DND-41 (cell line): ENCODE measurements at regions not wholly inside any gene's neighbourhood (a gene's known extent, or its start where the extent isn't known, plus 50 kb on each side); places are given as distances from the start of the nearest gene placed in this dataset.
A peak's percentile ranks its signal among the peaks of the same experiment; 100 is the strongest.

Experiments
- ATAC-seq: fragments of 200-7000 bp; cut with Tn5 transposase; 3 replicates; pipeline ENCODE4 v1.9.1; 2021; ENCODE audit warnings: low read depth; ENCODE audit not compliant: insufficient read depth
- DNase-seq: peaks from one replicate; pipeline ENCODE4 v3.0.0-alpha.2; 2020
- H2AFZ ChIP-seq: 2 replicates; pipeline ENCODE4 v1.6.0; 2012; ENCODE audit warnings: low read depth, low read length
- H3K27ac ChIP-seq: 2 replicates; pipeline ENCODE4 v1.5.1; 2012; ENCODE audit warnings: low read length, inconsistent platforms
- H3K27me3 ChIP-seq: fragments of 200-600 bp; sonication (generic); 2 replicates; pipeline ENCODE4 v1.6.0; 2012; ENCODE audit warnings: low read length, mild to moderate bottlenecking, inconsistent platforms; ENCODE audit not compliant: insufficient read depth, poor library complexity
- H3K36me3 ChIP-seq: 2 replicates; pipeline ENCODE4 v1.5.1; 2012; ENCODE audit warnings: low read length, inconsistent platforms; ENCODE audit not compliant: insufficient read depth
- H3K4me1 ChIP-seq: 2 replicates; pipeline ENCODE4 v1.5.1; 2012; ENCODE audit warnings: mild to moderate bottlenecking, low read length; ENCODE audit not compliant: insufficient read depth
- H3K4me2 ChIP-seq: 2 replicates; pipeline ENCODE4 v1.6.0; 2012; ENCODE audit warnings: mild to moderate bottlenecking, moderate library complexity, low read length, inconsistent platforms; ENCODE audit not compliant: insufficient read depth
- H3K4me3 ChIP-seq, 2 experiments: fragments of 200-600 bp in 1 of 2; shearing (Covaris generic) in 1 of 2; 2 replicates each; pipeline ENCODE4 v1.5.1; 2012 to 2016; ENCODE audit warnings: inconsistent platforms in 2 of 2, low read length in 2 of 2, mild to moderate bottlenecking in 2 of 2, low read depth in 1 of 2, moderate library complexity in 1 of 2
- H3K79me2 ChIP-seq: 2 replicates; pipeline ENCODE4 v1.6.0; 2012; ENCODE audit warnings: low read length, inconsistent platforms; ENCODE audit not compliant: insufficient read depth
- H3K9ac ChIP-seq: 2 replicates; pipeline ENCODE4 v1.6.0; 2012; ENCODE audit warnings: low read depth, mild to moderate bottlenecking, inconsistent platforms, low read length, moderate library complexity
- H3K9me3 ChIP-seq: 2 replicates; pipeline ENCODE4 v1.5.1; 2012; ENCODE audit warnings: low read length, moderate library complexity, mild to moderate bottlenecking, inconsistent platforms; ENCODE audit not compliant: insufficient read depth, severe bottlenecking
- H4K20me1 ChIP-seq: 2 replicates; pipeline ENCODE4 v1.6.0; 2012; ENCODE audit warnings: low read length; ENCODE audit not compliant: insufficient read depth
- EZH2 ChIP-seq: IDR thresholded peaks from 3 replicates; pipeline ENCODE4 v1.6.1; 2012; ENCODE audit warnings: borderline replicate concordance, low read depth, mild to moderate bottlenecking, moderate library complexity, low read length, inconsistent platforms; ENCODE audit not compliant: severe bottlenecking
- TF ChIP-seq, protein P1 (sequence below): IDR thresholded peaks from 2 replicates; pipeline ENCODE4 v1.5.1; 2012; ENCODE audit warnings: borderline replicate concordance, low read length, moderate library complexity, mild to moderate bottlenecking; ENCODE audit not compliant: poor library complexity, severe bottlenecking; ENCODE audit errors: extremely low read depth

DNA sequence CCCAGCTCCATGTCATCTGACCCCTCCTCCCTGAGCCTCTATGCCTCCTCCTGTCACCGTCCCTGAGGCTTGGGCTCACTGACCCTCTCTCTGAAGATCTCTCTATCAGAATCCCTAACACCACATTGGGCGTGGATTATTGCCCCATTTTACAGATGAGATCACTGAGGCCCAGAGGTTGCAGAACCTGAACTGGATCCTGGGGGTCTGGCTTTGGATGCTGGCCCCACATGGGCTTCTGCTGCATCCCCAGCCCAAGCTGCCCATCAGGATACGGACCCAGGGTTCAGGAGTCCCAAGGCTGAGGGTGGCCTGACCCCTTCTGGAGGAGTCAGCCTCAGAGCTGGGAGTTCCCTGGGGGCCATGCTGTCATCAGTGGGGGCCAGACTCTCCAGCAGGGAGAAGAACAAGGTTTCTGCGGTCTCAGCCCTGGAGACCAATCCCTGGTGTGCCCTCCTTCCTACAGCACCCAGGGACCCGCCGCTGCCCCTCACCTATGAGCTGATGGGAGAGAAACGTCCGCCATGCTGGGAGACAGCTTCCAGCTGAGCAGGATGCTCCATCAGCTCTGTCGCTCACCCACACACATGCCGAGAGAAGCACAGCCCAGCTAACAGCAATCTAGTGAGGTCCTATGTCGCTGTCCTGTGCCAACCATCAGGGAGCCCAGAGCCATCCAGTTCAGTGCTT, 273.1 kb downstream of the UACA start:
- Histone ChIP-seq H3K4me3 (no peak overlapping the region), H3K36me3 (no peaks in the 10 kb centered on the region), H3K9me3 (no peaks in the 10 kb centered on the region), H3K79me2 (no peaks in the 10 kb centered on the region), H2AFZ (no peak overlapping the region), H3K27me3 (peaks cover 33% of the 10 kb centered on the region), H4K20me1 (peaks cover 57% of the 10 kb centered on the region), H3K4me2 (no peak overlapping the region), H3K27ac (no peak overlapping the region), H3K4me1 (peaks cover 37% of the 10 kb centered on the region), H3K9ac (no peak overlapping the region)
- TF ChIP-seq, protein P1, sequence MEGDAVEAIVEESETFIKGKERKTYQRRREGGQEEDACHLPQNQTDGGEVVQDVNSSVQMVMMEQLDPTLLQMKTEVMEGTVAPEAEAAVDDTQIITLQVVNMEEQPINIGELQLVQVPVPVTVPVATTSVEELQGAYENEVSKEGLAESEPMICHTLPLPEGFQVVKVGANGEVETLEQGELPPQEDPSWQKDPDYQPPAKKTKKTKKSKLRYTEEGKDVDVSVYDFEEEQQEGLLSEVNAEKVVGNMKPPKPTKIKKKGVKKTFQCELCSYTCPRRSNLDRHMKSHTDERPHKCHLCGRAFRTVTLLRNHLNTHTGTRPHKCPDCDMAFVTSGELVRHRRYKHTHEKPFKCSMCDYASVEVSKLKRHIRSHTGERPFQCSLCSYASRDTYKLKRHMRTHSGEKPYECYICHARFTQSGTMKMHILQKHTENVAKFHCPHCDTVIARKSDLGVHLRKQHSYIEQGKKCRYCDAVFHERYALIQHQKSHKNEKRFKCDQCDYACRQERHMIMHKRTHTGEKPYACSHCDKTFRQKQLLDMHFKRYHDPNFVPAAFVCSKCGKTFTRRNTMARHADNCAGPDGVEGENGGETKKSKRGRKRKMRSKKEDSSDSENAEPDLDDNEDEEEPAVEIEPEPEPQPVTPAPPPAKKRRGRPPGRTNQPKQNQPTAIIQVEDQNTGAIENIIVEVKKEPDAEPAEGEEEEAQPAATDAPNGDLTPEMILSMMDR, result no peak
- TF ChIP-seq EZH2, result no peak
- no peak for DNase-seq
- ATAC-seq, result no peak

DNA sequence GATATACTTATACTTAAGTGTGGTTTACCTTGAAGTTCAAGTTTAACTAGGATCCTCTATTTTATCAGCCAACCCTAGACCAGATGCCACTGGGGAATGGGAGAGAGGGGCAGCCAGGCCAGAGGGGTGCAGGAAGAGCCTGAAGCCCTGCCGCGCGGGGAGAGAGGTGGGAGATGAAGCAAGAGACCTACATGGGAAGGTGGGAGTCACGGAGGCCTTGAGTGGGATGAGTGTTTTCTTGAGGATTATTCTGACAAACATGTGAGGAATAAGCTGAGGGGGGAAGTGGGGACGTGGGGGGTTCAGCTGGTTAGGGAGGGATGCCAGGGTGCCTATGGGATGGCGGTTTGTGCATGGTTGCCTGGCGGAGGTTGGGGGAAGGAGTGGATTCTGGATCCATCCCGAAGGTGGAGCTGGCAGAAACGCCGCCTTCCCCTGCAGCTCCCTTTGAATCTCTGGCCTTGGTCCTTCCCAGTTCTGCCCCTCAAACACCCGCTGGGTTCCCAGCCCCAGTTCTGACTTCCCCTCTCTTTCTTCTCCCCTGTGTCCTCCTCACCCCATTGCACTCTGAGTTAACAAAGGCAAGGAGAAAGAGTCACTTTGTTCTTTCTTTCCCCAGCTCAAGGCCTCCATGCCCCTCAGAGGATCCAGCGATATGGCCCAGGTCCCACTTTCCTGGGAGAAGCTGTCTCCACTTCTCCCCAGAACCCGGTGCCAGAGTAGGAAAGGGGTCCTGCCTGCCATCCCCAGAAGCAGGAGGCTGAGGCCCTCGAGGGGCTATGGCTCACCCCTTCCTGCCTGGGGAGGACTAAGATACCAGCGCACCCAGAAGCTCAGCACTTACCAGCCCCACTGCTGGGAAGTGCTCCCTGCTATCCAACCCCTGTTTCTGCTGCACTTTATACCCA, 274.2 kb downstream of the UACA start:
- Histone ChIP-seq H3K9me3 (no peaks in the 10 kb centered on the region), H3K9ac (no peak overlapping the region), H4K20me1 (peaks cover 52% of the 10 kb centered on the region), H3K4me3 (no peak overlapping the region), H3K36me3 (no peaks in the 10 kb centered on the region), H3K4me1 (peaks cover 37% of the 10 kb centered on the region), H3K4me2 (no peak overlapping the region), H3K27me3 (peaks cover 38% of the 10 kb centered on the region), H3K79me2 (no peaks in the 10 kb centered on the region), H3K27ac (no peak overlapping the region), H2AFZ (no peak overlapping the region)
- DNase-seq (no peak), ATAC-seq (no peak)
- TF ChIP-seq, protein P1, result no peak
- TF ChIP-seq EZH2, result no peak

DNA sequence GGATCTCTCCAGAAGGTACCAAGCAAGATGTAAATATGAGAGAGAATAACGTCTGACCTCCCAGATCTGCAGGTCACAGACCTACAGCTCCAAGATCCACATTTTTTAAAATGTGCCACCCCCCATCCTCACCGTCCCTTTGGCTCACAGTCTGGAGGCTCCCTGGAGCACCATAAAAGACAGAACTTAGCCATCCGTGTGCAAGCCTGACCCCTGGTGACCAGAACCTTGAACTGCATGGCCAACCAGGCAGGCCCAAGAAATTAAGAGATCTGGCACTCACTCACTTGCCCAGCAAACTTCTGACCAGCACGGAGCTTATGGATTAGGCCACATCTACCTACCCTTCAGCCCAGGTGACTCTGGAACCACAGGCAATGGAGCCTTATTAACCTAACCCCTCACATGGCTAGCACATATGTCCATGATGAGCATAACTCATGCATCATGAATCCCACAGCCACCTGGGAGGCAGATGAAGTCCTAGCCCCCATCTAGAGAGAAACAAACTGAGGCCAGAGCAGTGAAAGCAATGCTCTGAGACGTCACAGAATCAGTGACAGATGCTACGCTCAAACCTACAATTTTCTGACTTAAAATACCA, 275.3 kb downstream of the UACA start:
- H3K36me3 ChIP-seq, result no peaks in the 10 kb centered on the region
- TF ChIP-seq, protein P1, result peak; percentile 93
- TF ChIP-seq EZH2, result no peak
- peaks cover 36% of the 10 kb centered on the region for H3K4me1 ChIP-seq
- no peak overlapping the region for H3K27ac ChIP-seq
- no peak overlapping the region for H3K4me3 ChIP-seq
- H3K4me2 ChIP-seq, result no peak overlapping the region
- ATAC-seq (no peak), DNase-seq (peak; percentile 72)
- no peaks in the 10 kb centered on the region for H3K9me3 ChIP-seq
- no peak overlapping the region for H3K9ac ChIP-seq
- H2AFZ ChIP-seq, result no peak overlapping the region
- peaks cover 45% of the 10 kb centered on the region for H4K20me1 ChIP-seq
- peaks cover 38% of the 10 kb centered on the region for H3K27me3 ChIP-seq
- no peaks in the 10 kb centered on the region for H3K79me2 ChIP-seq
